ENCODE measurements at regions not wholly inside any gene's neighbourhood (a gene's known extent, or its start where the extent isn't known, plus 50 kb on each side); places are given as distances from the start of the nearest gene placed in this dataset.

GRCh38 chr2:226366920-226367319 is 432.7 kb downstream of the IRS1 start:
- DNase-seq (no peak), FAIRE-seq (no peak)
- H3K27me3 ChIP-seq (ENCODE audit: control insufficient read depth, insufficient read depth, low read length), result no peaks in the 10 kb centered on the region
- H3K4me3 ChIP-seq (ENCODE audit: low read length in 3 of 3), result no peak overlapping the region
- H3K27ac ChIP-seq (ENCODE audit: low read depth in 2 of 2, low read length in 2 of 2), result no peak overlapping the region
- no peak overlapping the region for H3K9ac ChIP-seq (ENCODE audit: low read length in 3 of 3)
- no peaks in the 10 kb centered on the region for H3K4me1 ChIP-seq (ENCODE audit: control insufficient read depth in 2 of 3, insufficient read depth in 2 of 3, low read depth in 1 of 3, low read length in 3 of 3)
- intact Hi-C loops (cut with DNase I), result no loop called here
- TF ChIP-seq CTCF (IDR thresholded peaks at IDR 0.05; ENCODE audit: borderline replicate concordance, extremely low read depth, insufficient read depth), result no peak
- no peaks in the 10 kb centered on the region for H3K9me3 ChIP-seq (ENCODE audit: control insufficient read depth in 2 of 3, insufficient read depth in 1 of 3, low read length in 3 of 3)
- H3K36me3 ChIP-seq (ENCODE audit: control insufficient read depth in 2 of 3, insufficient read depth in 3 of 3, low read length in 3 of 3), result no peaks in the 10 kb centered on the region

GRCh38 chr2:226364217-226364616 is 435.4 kb downstream of the IRS1 start:
- H3K27ac ChIP-seq (ENCODE audit: low read depth in 2 of 2, low read length in 2 of 2), result no peak overlapping the region
- H3K4me3 ChIP-seq (ENCODE audit: low read length in 3 of 3), result no peak overlapping the region
- H3K27me3 ChIP-seq (ENCODE audit: control insufficient read depth, insufficient read depth, low read length), result no peaks in the 10 kb centered on the region
- no peaks in the 10 kb centered on the region for H3K9me3 ChIP-seq (ENCODE audit: control insufficient read depth in 2 of 3, insufficient read depth in 1 of 3, low read length in 3 of 3)
- H3K9ac ChIP-seq (ENCODE audit: low read length in 3 of 3), result no peak overlapping the region
- FAIRE-seq (no peak), DNase-seq (no peak)
- no peak for TF ChIP-seq CTCF (IDR thresholded peaks at IDR 0.05; ENCODE audit: borderline replicate concordance, extremely low read depth, insufficient read depth)
- no peaks in the 10 kb centered on the region for H3K4me1 ChIP-seq (ENCODE audit: control insufficient read depth in 2 of 3, insufficient read depth in 2 of 3, low read depth in 1 of 3, low read length in 3 of 3)
- intact Hi-C loops (cut with DNase I), result no loop called here
- H3K36me3 ChIP-seq (ENCODE audit: control insufficient read depth in 2 of 3, insufficient read depth in 3 of 3, low read length in 3 of 3), result no peaks in the 10 kb centered on the region

DNA sequence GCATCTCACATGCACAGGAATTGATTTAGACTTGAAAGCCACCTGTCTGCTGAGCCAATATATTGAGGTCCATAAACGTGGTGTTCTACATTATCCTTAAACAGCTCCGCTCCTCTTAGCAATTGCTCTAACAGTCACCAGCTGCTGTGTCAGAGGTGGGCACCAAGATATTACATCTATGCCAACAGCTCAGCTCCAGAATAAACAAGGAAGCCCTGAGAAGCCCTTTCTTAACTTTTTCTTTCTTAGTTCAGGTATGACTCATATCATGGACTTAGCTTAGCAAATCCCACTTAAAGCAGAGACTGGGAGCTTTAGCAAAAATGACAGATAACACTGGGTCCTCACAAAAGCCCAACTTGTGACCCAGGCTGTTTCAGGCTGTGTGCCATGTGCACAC is 436.6 kb downstream of the IRS1 start:
- no peaks in the 10 kb centered on the region for H3K36me3 ChIP-seq (ENCODE audit: control insufficient read depth in 2 of 3, insufficient read depth in 3 of 3, low read length in 3 of 3)
- no peak overlapping the region for H3K9ac ChIP-seq (ENCODE audit: low read length in 3 of 3)
- H3K4me1 ChIP-seq (ENCODE audit: control insufficient read depth in 2 of 3, insufficient read depth in 2 of 3, low read depth in 1 of 3, low read length in 3 of 3), result no peaks in the 10 kb centered on the region
- H3K27ac ChIP-seq (ENCODE audit: low read depth in 2 of 2, low read length in 2 of 2), result no peak overlapping the region
- FAIRE-seq (no peak), DNase-seq (no peak)
- intact Hi-C loops (cut with DNase I), result no loop called here
- H3K27me3 ChIP-seq (ENCODE audit: control insufficient read depth, insufficient read depth, low read length), result no peaks in the 10 kb centered on the region
- no peak overlapping the region for H3K4me3 ChIP-seq (ENCODE audit: low read length in 3 of 3)
- H3K9me3 ChIP-seq (ENCODE audit: control insufficient read depth in 2 of 3, insufficient read depth in 1 of 3, low read length in 3 of 3), result no peaks in the 10 kb centered on the region
- no peak for TF ChIP-seq CTCF (IDR thresholded peaks at IDR 0.05; ENCODE audit: borderline replicate concordance, extremely low read depth, insufficient read depth)

DNA sequence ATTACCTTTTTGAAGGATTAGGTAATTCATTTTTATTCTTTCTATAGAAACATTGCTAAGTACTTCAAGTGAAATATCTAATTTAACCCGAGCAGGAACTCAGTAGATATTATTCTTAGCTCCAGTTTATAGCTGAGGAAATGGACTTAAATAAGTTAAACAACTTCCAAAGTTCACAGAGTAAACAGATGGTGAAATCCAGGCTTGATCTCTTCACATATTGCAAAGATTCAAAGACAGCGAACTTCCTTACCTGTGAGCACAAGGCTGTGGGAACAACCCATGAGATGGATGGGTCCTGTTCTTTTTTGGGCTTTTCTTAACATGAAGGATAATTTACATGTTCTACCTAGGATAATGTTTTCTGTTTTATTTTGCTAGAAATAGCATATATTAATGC is 439.0 kb downstream of the IRS1 start:
- H3K9me3 ChIP-seq (ENCODE audit: control insufficient read depth in 2 of 3, insufficient read depth in 1 of 3, low read length in 3 of 3), result no peaks in the 10 kb centered on the region
- FAIRE-seq (no peak), DNase-seq (no peak)
- intact Hi-C loops (cut with DNase I), result no loop called here
- no peak overlapping the region for H3K27ac ChIP-seq (ENCODE audit: low read depth in 2 of 2, low read length in 2 of 2)
- no peak overlapping the region for H3K9ac ChIP-seq (ENCODE audit: low read length in 3 of 3)
- no peaks in the 10 kb centered on the region for H3K4me1 ChIP-seq (ENCODE audit: control insufficient read depth in 2 of 3, insufficient read depth in 2 of 3, low read depth in 1 of 3, low read length in 3 of 3)
- H3K36me3 ChIP-seq (ENCODE audit: control insufficient read depth in 2 of 3, insufficient read depth in 3 of 3, low read length in 3 of 3), result no peaks in the 10 kb centered on the region
- TF ChIP-seq CTCF (IDR thresholded peaks at IDR 0.05; ENCODE audit: borderline replicate concordance, extremely low read depth, insufficient read depth), result no peak
- no peaks in the 10 kb centered on the region for H3K27me3 ChIP-seq (ENCODE audit: control insufficient read depth, insufficient read depth, low read length)
- H3K4me3 ChIP-seq (ENCODE audit: low read length in 3 of 3), result no peak overlapping the region
